H1 (cell line): ENCODE measurements at regions not wholly inside any gene's neighbourhood (a gene's known extent, or its start where the extent isn't known, plus 50 kb on each side); places are given as distances from the start of the nearest gene placed in this dataset.
A peak's percentile ranks its signal among the peaks of the same experiment; 100 is the strongest.

Experiments
- CTCF ChIA-PET: fragments of 300-600 bp; sonication (Branson Sonifier 250); formaldehyde crosslinking; loops from one replicate; lab custom pipeline; 2021; ENCODE audit not compliant: partially characterized antibody; lab: Charles Lee
- POLR2A ChIA-PET: fragments of 300-600 bp; sonication (Branson Sonifier 250); formaldehyde crosslinking; loops from one replicate; lab custom pipeline; 2021; ENCODE audit warnings: inconsistent platforms; ENCODE audit not compliant: partially characterized antibody; lab: Charles Lee
- DNase-seq, 2 experiments: peaks; one replicate each; pipeline versions ENCODE4 v3.0.0 to v3.0.0-alpha.2; 2010 to 2022; ENCODE audit warnings: low spot score in 2 of 2, low read depth in 1 of 2, mixed read lengths in 1 of 2
- FAIRE-seq: peaks from 2 replicates; lab custom pipeline; 2011; peaks lifted over from hg19 to GRCh38; lab: Jason Lieb, UNC
- H2AFZ ChIP-seq: 2 replicates; pipeline ENCODE4 v1.8.1; 2012; ENCODE audit warnings: low read length, inconsistent platforms
- H2AK5ac ChIP-seq: 2 replicates; pipeline ENCODE4 v1.6.1; 2013; ENCODE audit warnings: low read depth, low read length
- H2BK120ac ChIP-seq: replicated peaks from 2 replicates; pipeline ENCODE3; 2013; ENCODE audit warnings: low read depth, low read length, inconsistent platforms
- H2BK12ac ChIP-seq: 2 replicates; pipeline ENCODE4 v1.6.1; 2013; ENCODE audit warnings: low read depth, low read length
- H2BK15ac ChIP-seq: 2 replicates; pipeline ENCODE4 v1.6.1; 2013; ENCODE audit warnings: low read length
- H2BK20ac ChIP-seq: 2 replicates; pipeline ENCODE4 v1.6.1; 2013; ENCODE audit warnings: low read length
- H2BK5ac ChIP-seq: 2 replicates; pipeline ENCODE4 v1.6.1; 2013; ENCODE audit warnings: low read depth, low read length
- H3K14ac ChIP-seq: 2 replicates; pipeline ENCODE4 v1.6.1; 2013; ENCODE audit warnings: inconsistent platforms; ENCODE audit not compliant: insufficient read length
- H3K18ac ChIP-seq: 2 replicates; pipeline ENCODE4 v1.6.1; 2013; ENCODE audit warnings: low read length; ENCODE audit errors: extremely low read depth
- H3K23ac ChIP-seq: 2 replicates; pipeline ENCODE4 v1.6.1; 2013; ENCODE audit warnings: inconsistent platforms; ENCODE audit not compliant: insufficient read length
- H3K23me2 ChIP-seq: 2 replicates; pipeline ENCODE4 v1.6.1; 2013; ENCODE audit warnings: low read depth, low read length
- H3K27ac ChIP-seq: 2 replicates; pipeline ENCODE4 v1.6.1; 2011; ENCODE audit warnings: low read depth, low read length, inconsistent platforms
- H3K27me3 ChIP-seq, 4 experiments: replicated peaks in 1 of 4; 1 replicate in 1 of 4; 2 replicates in 3 of 4; pipeline versions ENCODE4 v1.6.1 to v1.8.1; 2011 to 2013; ENCODE audit warnings: low read length in 3 of 4, mild to moderate bottlenecking in 3 of 4, inconsistent platforms in 2 of 4, mixed read lengths in 2 of 4, moderate library complexity in 1 of 4; ENCODE audit not compliant: control insufficient read depth in 3 of 4, insufficient read depth in 3 of 4; ENCODE audit errors: extremely low read depth in 1 of 4
- H3K36me3 ChIP-seq, 4 experiments: 2 replicates each; pipeline versions ENCODE4 v1.6.1 to v1.8.1; 2011 to 2013; ENCODE audit warnings: mild to moderate bottlenecking in 4 of 4, low read length in 3 of 4, moderate library complexity in 2 of 4, control low read depth in 1 of 4, inconsistent platforms in 1 of 4; ENCODE audit not compliant: insufficient read depth in 4 of 4, control insufficient read depth in 2 of 4
- H3K4ac ChIP-seq: replicated peaks from 2 replicates; pipeline ENCODE3; 2013; ENCODE audit warnings: low read length, low read depth, mixed read lengths, inconsistent platforms; ENCODE audit not compliant: insufficient read length
- H3K4me1 ChIP-seq, 4 experiments: replicated peaks in 1 of 4; 1 replicate in 1 of 4; 2 replicates in 3 of 4; pipeline versions ENCODE4 v1.6.1 to v1.8.1; 2011 to 2013; ENCODE audit warnings: low read length in 3 of 4, inconsistent platforms in 2 of 4, mixed read lengths in 1 of 4; ENCODE audit not compliant: insufficient read depth in 4 of 4, control insufficient read depth in 3 of 4
- H3K4me2 ChIP-seq, 2 experiments: 2 replicates each; pipeline versions ENCODE4 v1.6.1 to v1.8.1; 2011 to 2013; ENCODE audit warnings: low read depth in 2 of 2, low read length in 2 of 2, control low read depth in 1 of 2, inconsistent platforms in 1 of 2, mild to moderate bottlenecking in 1 of 2; ENCODE audit not compliant: insufficient read depth in 1 of 2
- H3K4me3 ChIP-seq, 4 experiments: fragments of 200-600, 300-600 bp in 1 of 4; sonication (generic), shearing (Covaris generic), sonication (Bioruptor Twin) in 1 of 4; 2 replicates each; pipeline versions ENCODE4 v1.5.1 to v1.8.1; 2011 to 2016; ENCODE audit warnings: low read length in 4 of 4, low read depth in 3 of 4, control low read depth in 2 of 4, inconsistent platforms in 2 of 4, mild to moderate bottlenecking in 2 of 4, mixed read lengths in 1 of 4, moderate library complexity in 1 of 4; ENCODE audit not compliant: insufficient read depth in 2 of 4; ENCODE audit errors: extremely low read depth in 1 of 4
- H3K56ac ChIP-seq: replicated peaks from 2 replicates; pipeline ENCODE3; 2013; ENCODE audit warnings: low read depth, mild to moderate bottlenecking, mixed read lengths, low read length, inconsistent platforms; ENCODE audit not compliant: insufficient read length
- H3K79me1 ChIP-seq: 2 replicates; pipeline ENCODE4 v1.6.1; 2013; ENCODE audit warnings: low read depth, low read length, control low read depth
- H3K79me2 ChIP-seq, 2 experiments: 2 replicates each; pipeline versions ENCODE4 v1.6.1 to v1.8.1; 2012 to 2013; ENCODE audit warnings: low read length in 2 of 2, mild to moderate bottlenecking in 2 of 2, inconsistent platforms in 1 of 2; ENCODE audit not compliant: insufficient read depth in 2 of 2, control insufficient read depth in 1 of 2
- H3K9ac ChIP-seq, 4 experiments: replicated peaks in 1 of 4; 1 replicate in 1 of 4; 2 replicates in 3 of 4; pipeline versions ENCODE4 v1.6.1 to v1.8.1; 2011 to 2013; ENCODE audit warnings: low read depth in 3 of 4, low read length in 3 of 4, control low read depth in 2 of 4, mild to moderate bottlenecking in 2 of 4, moderate library complexity in 2 of 4, inconsistent platforms in 1 of 4; ENCODE audit errors: extremely low read depth in 1 of 4
- H3K9me3 ChIP-seq, 2 experiments: 2 replicates each; pipeline versions ENCODE4 v1.6.1 to v1.8.1; 2012 to 2013; ENCODE audit warnings: mild to moderate bottlenecking in 2 of 2, moderate library complexity in 2 of 2, control low read depth in 1 of 2, inconsistent platforms in 1 of 2, low read depth in 1 of 2, low read length in 1 of 2, mixed read lengths in 1 of 2; ENCODE audit not compliant: insufficient read depth in 2 of 2
- H4K20me1 ChIP-seq, 2 experiments: replicated peaks in 1 of 2; 2 replicates each; pipeline versions ENCODE3 to v1.8.1; 2011 to 2013; ENCODE audit warnings: inconsistent platforms in 2 of 2, low read length in 2 of 2, mild to moderate bottlenecking in 1 of 2; ENCODE audit not compliant: insufficient read depth in 2 of 2, control insufficient read depth in 1 of 2
- H4K5ac ChIP-seq: 2 replicates; pipeline ENCODE4 v1.6.1; 2013; ENCODE audit warnings: low read length, low read depth, mixed read lengths, inconsistent platforms; ENCODE audit not compliant: insufficient read length
- H4K8ac ChIP-seq: 2 replicates; pipeline ENCODE4 v1.8.0; 2013; ENCODE audit warnings: mild to moderate bottlenecking, moderate library complexity, low read length, inconsistent platforms; ENCODE audit not compliant: insufficient read depth; ENCODE audit errors: extremely low read depth
- H4K91ac ChIP-seq: replicated peaks from 2 replicates; pipeline ENCODE3; 2013; ENCODE audit warnings: low read length, mixed read lengths, inconsistent platforms; ENCODE audit not compliant: insufficient read length
- YY1 ChIP-seq: IDR thresholded peaks from 2 replicates; pipeline ENCODE4 v1.6.1; 2011; ENCODE audit warnings: low read depth, mild to moderate bottlenecking, low read length
- WGBS, 2 experiments: shearing (Covaris generic) in 1 of 2; methylation state at CpG; one replicate each; pipeline versions ENCODE4 v1.1.6 to v1.1.7; 2013 to 2015; ENCODE audit warnings: low lambda C conversion rate in 2 of 2, mixed read lengths in 2 of 2, inconsistent platforms in 1 of 2, low coverage in 1 of 2, missing lambda C conversion rate in 1 of 2; ENCODE audit not compliant: insufficient replicate concordance in 2 of 2, insufficient coverage in 1 of 2, insufficient read length in 1 of 2; ENCODE audit errors: extremely low coverage in 1 of 2, missing lambda C conversion rate in 1 of 2; 5-methylcytosine and 5-hydroxymethylcytosine counted together

DNA sequence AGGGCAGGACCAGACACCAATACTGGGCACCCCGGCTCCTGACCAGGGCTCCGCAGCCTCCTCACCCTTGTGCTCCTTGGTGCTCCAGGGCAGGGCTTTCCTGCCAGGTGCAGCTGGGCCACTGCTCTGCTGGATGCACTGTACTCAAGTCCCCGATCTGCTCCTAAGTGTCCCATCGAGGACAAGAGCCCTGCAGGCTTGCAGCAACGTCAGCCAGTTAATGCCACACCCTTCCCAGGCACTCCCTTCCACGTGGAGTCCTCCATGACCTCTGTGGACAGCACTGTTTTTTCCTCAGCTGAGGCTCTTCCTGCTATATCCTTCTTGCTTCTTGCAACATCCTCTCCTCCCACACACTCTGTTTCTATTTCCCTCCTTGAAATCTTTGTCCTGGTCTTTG lies 94.0 kb upstream of the NGF start:
- H3K4ac ChIP-seq: no peak overlapping the region
- ChIA-PET POLR2A (no interaction called here), CTCF (no interaction called here)
- no peak overlapping the region for H3K18ac ChIP-seq
- TF ChIP-seq YY1: no peak
- no peaks in the 10 kb centered on the region for H3K79me2 ChIP-seq
- H3K9me3 ChIP-seq: no peaks in the 10 kb centered on the region
- no peaks in the 10 kb centered on the region for H3K36me3 ChIP-seq
- FAIRE-seq: no peak
- 0 out of 2 replicates have a peak overlapping the region, but pooled peaks have one; percentile 40 for H2AFZ ChIP-seq
- 81% methylated on average over 6 of the region's 6 CpGs; no CpG with 5 or more reads in 1 of the 2 experiments for WGBS, 2 experiments
- H3K4me3 ChIP-seq: no peak overlapping the region
- H3K79me1 ChIP-seq: no peaks in the 10 kb centered on the region
- H4K5ac ChIP-seq: no peak overlapping the region
- no peak overlapping the region for H2BK5ac ChIP-seq
- H3K27me3 ChIP-seq: no peaks in the 10 kb centered on the region; a peak in 1 of 7 replicates
- H4K91ac ChIP-seq: no peak overlapping the region
- H3K27ac ChIP-seq: no peak overlapping the region
- no peak overlapping the region for H3K9ac ChIP-seq
- no peak overlapping the region; the same call in 1 of the 2 replicates for H4K8ac ChIP-seq
- no peaks in the 10 kb centered on the region for H3K23me2 ChIP-seq
- DNase-seq: no peak
- H2BK120ac ChIP-seq: no peak overlapping the region
- no peak overlapping the region for H2BK15ac ChIP-seq
- no peak overlapping the region for H2BK12ac ChIP-seq
- peaks cover 0 to 3% (median 3%) of the 10 kb centered on the region in 4 experiments; a peak in 4 of 7 replicates for H3K4me1 ChIP-seq
- H3K4me2 ChIP-seq: no peak overlapping the region
- no peak overlapping the region for H3K56ac ChIP-seq
- no peak overlapping the region for H3K23ac ChIP-seq
- H2AK5ac ChIP-seq: no peak overlapping the region
- H2BK20ac ChIP-seq: no peak overlapping the region
- no peak overlapping the region for H3K14ac ChIP-seq
- no peaks in the 10 kb centered on the region for H4K20me1 ChIP-seq
